ENCODE measurements at regions not wholly inside any gene's neighbourhood (a gene's known extent, or its start where the extent isn't known, plus 50 kb on each side); places are given as distances from the start of the nearest gene placed in this dataset.

GRCh38 chr6:15736297-15736696 lies 73.5 kb upstream of the DTNBP1 start:
- H3K27ac Mint-ChIP-seq (ENCODE audit: unreplicated experiment) = no peak overlapping the region
- no peaks in the 10 kb centered on the region for H3K9me3 Mint-ChIP-seq (ENCODE audit: unreplicated experiment)
- no peaks in the 10 kb centered on the region for H3K4me1 ChIP-seq
- ChIA-PET CTCF (no interaction called here), POLR2A (no interaction called here)
- H3K4me3 Mint-ChIP-seq (ENCODE audit: unreplicated experiment) = no peak overlapping the region
- peaks cover 3% of the 10 kb centered on the region for H3K27me3 Mint-ChIP-seq (ENCODE audit: insufficient read depth, unreplicated experiment)
- no peak overlapping the region for H3K4me3 ChIP-seq (ENCODE audit: low read depth, low read length)
- H3K27me3 ChIP-seq (replicated peaks; ENCODE audit: control insufficient read depth, insufficient read depth, low read length) = no peaks in the 10 kb centered on the region
- H3K36me3 Mint-ChIP-seq (ENCODE audit: insufficient read depth, unreplicated experiment) = no peaks in the 10 kb centered on the region
- intact Hi-C loops (cut with micrococcal nuclease; ENCODE audit: unreplicated experiment) = no loop called here
- DNase-seq = no peak
- no peaks in the 10 kb centered on the region for H3K36me3 ChIP-seq (ENCODE audit: control insufficient read depth, insufficient read depth, low read length)
- peaks cover 5% of the 10 kb centered on the region for H3K4me1 Mint-ChIP-seq (ENCODE audit: low read depth, unreplicated experiment)
- TF ChIP-seq CTCF (IDR thresholded peaks at IDR 0.05; ENCODE audit: insufficient read depth in 1 of 2, low read depth in 1 of 2, low read length in 1 of 2, severe bottlenecking in 1 of 2, unreplicated experiment in 1 of 2) = no peak
- no peaks in the 10 kb centered on the region for H3K9me3 ChIP-seq
- BruUV-seq (replicated peaks) = no TSS peak

GRCh38 chr6:15735567-15736265 lies 72.9 kb upstream of the DTNBP1 start:
- Histone ChIP-seq H3K4me3 (ENCODE audit: low read depth, low read length) (no peak overlapping the region), H3K9me3 (no peaks in the 10 kb centered on the region), H3K27me3 (replicated peaks; ENCODE audit: control insufficient read depth, insufficient read depth, low read length) (no peaks in the 10 kb centered on the region), H3K4me1 (no peaks in the 10 kb centered on the region), H3K36me3 (ENCODE audit: control insufficient read depth, insufficient read depth, low read length) (no peaks in the 10 kb centered on the region)
- Mint-ChIP-seq H3K4me3 (ENCODE audit: unreplicated experiment) (no peak overlapping the region), H3K27me3 (ENCODE audit: insufficient read depth, unreplicated experiment) (peaks cover 3% of the 10 kb centered on the region), H3K27ac (ENCODE audit: unreplicated experiment) (no peak overlapping the region), H3K9me3 (ENCODE audit: unreplicated experiment) (no peaks in the 10 kb centered on the region), H3K4me1 (ENCODE audit: low read depth, unreplicated experiment) (peaks cover 5% of the 10 kb centered on the region), H3K36me3 (ENCODE audit: insufficient read depth, unreplicated experiment) (no peaks in the 10 kb centered on the region)
- ChIA-PET POLR2A (no interaction called here), CTCF (no interaction called here)
- intact Hi-C loops (cut with micrococcal nuclease; ENCODE audit: unreplicated experiment) = no loop called here
- DNase-seq = no peak
- BruUV-seq (replicated peaks) = no TSS peak
- no peak for TF ChIP-seq CTCF (IDR thresholded peaks at IDR 0.05; ENCODE audit: insufficient read depth in 1 of 2, low read depth in 1 of 2, low read length in 1 of 2, severe bottlenecking in 1 of 2, unreplicated experiment in 1 of 2)

GRCh38 chr6:15734118-15734897 lies 71.5 kb upstream of the DTNBP1 start:
- TF ChIP-seq CTCF (IDR thresholded peaks at IDR 0.05; ENCODE audit: insufficient read depth in 1 of 2, low read depth in 1 of 2, low read length in 1 of 2, severe bottlenecking in 1 of 2, unreplicated experiment in 1 of 2) = no peak
- H3K27me3 ChIP-seq (replicated peaks; ENCODE audit: control insufficient read depth, insufficient read depth, low read length) = no peaks in the 10 kb centered on the region
- Mint-ChIP-seq H3K27ac (ENCODE audit: unreplicated experiment) (no peak overlapping the region), H3K4me1 (ENCODE audit: low read depth, unreplicated experiment) (peaks cover 5% of the 10 kb centered on the region), H3K4me3 (ENCODE audit: unreplicated experiment) (no peak overlapping the region), H3K27me3 (ENCODE audit: insufficient read depth, unreplicated experiment) (peaks cover 3% of the 10 kb centered on the region), H3K36me3 (ENCODE audit: insufficient read depth, unreplicated experiment) (no peaks in the 10 kb centered on the region), H3K9me3 (ENCODE audit: unreplicated experiment) (no peaks in the 10 kb centered on the region)
- ChIA-PET POLR2A (no interaction called here), CTCF (interaction anchor here (0.6 to 0.7 kb wide), 2 partner anchors 47 to 82 kb away, joined by 3 to 9 read pairs; no protein-coding TSS in a partner anchor)
- no peaks in the 10 kb centered on the region for H3K9me3 ChIP-seq
- no peak overlapping the region for H3K4me3 ChIP-seq (ENCODE audit: low read depth, low read length)
- no peak for DNase-seq
- H3K4me1 ChIP-seq = no peaks in the 10 kb centered on the region
- intact Hi-C loops (cut with micrococcal nuclease; ENCODE audit: unreplicated experiment) = no loop called here
- BruUV-seq (replicated peaks) = no TSS peak
- H3K36me3 ChIP-seq (ENCODE audit: control insufficient read depth, insufficient read depth, low read length) = no peaks in the 10 kb centered on the region
